Kidney glomerular epithelial cell (primary cell): ENCODE measurements at regions not wholly inside any gene's neighbourhood (a gene's known extent, or its start where the extent isn't known, plus 50 kb on each side); places are given as distances from the start of the nearest gene placed in this dataset.

Experiments
- DNase-seq: peaks from one replicate; lab custom pipeline; 2025; lab: John Stamatoyannopoulos, UW

GRCh38 chr12:19829100-19829853 lies 390.0 kb downstream of the AEBP2 start:
- no peak for DNase-seq

DNA sequence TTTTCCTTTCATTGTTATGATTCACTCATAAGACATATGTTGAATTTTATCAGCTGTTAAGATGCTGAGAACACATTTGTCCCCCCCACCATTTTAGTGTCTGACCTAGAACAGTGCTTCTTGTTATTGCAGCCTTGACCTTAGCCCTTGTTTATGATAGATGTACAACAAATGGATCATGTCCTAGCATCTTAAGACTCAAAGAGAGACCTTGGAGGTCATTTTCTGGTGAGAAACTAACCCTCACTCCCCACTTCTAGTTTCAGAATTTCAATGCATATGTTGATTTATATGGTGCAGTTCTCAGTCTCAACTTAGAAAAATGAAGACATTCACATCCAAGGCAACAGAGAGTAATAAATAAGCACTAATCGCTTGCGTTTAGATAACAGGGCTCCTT lies 391.2 kb downstream of the AEBP2 start:
- no peak for DNase-seq

GRCh38 chr12:19833775-19834501 lies 394.6 kb downstream of the AEBP2 start:
- peak; percentile 9 for DNase-seq

GRCh38 chr12:19834592-19834991 lies 395.3 kb downstream of the AEBP2 start:
- no peak for DNase-seq

DNA sequence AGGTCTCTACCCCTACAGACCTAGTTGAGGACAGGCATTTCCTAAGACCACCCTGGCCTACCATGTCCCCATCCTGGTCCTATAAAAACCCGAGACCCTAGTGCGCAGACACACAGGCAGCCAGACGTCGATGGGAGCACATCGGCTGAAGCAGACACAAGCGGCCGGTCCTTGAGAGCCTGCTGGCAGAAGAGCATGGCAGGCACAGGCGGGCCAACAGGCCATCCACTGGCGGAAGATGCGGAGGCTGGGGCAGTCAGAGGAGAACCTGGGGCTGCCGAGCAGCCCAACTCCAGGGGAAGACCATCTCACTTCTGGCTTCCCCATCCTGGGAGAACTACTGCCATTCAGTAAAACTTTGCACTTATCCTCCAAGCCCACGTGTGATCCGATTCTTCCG lies 396.8 kb downstream of the AEBP2 start:
- no peak for DNase-seq

GRCh38 chr12:19836456-19836855 lies 397.2 kb downstream of the AEBP2 start:
- DNase-seq, result no peak

DNA sequence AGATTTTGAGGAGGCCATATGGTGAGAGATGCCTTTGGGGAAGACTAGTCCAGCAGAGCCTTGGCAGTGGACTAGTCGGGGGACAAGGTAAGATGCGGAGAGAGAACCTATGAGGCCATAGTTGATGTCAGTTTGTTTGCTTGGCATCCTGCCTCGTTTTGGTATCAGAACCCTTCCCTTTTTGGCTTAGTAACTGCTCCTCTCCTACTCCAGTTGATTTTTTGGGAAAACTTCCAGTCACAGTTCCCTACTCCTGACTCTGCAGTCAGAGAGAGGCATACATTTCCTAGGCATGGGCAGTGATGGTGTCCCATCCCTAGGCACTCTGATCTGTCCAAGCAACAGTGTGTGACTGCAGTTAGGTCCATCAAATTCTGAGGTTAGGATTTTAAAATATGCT lies 398.3 kb downstream of the AEBP2 start:
- DNase-seq, result no peak

- DNase-seq, result no peak
Measured at GRCh38 chr12:19841451-19841850, 402.2 kb downstream of the AEBP2 start.

DNA sequence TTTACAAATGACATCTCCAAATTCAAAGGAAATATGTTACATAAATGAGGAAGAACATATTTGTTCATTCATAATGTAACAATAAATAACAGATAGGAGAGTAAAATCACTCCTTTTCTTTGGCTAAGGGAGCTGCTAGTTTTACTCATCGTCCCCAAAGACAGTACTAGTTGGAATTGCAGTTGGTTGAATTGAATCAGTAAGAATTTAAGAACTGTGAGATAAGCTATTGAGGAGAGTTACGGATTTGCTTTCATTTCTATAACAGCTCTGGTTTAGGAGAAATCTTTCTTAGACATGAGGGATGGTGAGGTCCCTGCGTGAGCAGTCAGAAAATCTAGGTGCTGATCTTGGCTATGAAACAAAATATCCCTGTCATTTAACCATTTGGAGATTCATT lies 402.8 kb downstream of the AEBP2 start:
- DNase-seq, result no peak

- DNase-seq, result no peak
Measured at GRCh38 chr12:19844224-19844623, 404.9 kb downstream of the AEBP2 start.

DNA sequence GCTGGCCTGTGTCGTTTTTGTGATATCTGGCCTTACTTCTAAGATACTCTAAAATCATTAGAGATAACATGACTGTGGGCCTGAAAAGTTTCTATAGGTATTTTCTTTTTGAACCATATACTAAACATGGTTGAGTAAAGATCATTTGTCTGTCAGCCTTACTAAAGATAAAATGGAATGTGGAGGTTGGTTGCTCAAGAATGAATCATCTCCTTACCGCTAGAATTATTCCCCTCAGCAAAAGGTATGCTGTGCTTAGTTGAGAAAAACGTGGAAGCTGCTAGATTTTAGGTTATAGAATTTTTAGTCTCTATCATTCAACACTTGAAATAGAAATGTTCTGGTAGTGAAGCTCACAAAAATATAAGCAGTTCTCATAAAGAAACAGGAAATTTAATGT lies 407.3 kb downstream of the AEBP2 start:
- peak; percentile 70 for DNase-seq

- DNase-seq, result peak; percentile 75
Measured at GRCh38 chr12:19847294-19848059, 408.2 kb downstream of the AEBP2 start.

- DNase-seq, result no peak
Measured at GRCh38 chr12:19848421-19848820, 409.1 kb downstream of the AEBP2 start.

- no peak for DNase-seq
Measured at GRCh38 chr12:19849208-19849607, 409.9 kb downstream of the AEBP2 start.

GRCh38 chr12:19850346-19851065 lies 411.2 kb downstream of the AEBP2 start:
- DNase-seq, result peak; percentile 79

- peak; percentile 36 for DNase-seq
Measured at GRCh38 chr12:19852100-19852855, 413.0 kb downstream of the AEBP2 start.

- DNase-seq, result no peak
Measured at GRCh38 chr12:19855851-19856250, 416.6 kb downstream of the AEBP2 start.

GRCh38 chr12:19856389-19856788 lies 417.1 kb downstream of the AEBP2 start:
- no peak for DNase-seq

- no peak for DNase-seq
Measured at GRCh38 chr12:19857204-19857603, 417.9 kb downstream of the AEBP2 start.

GRCh38 chr12:19867151-19867550 lies 427.9 kb downstream of the AEBP2 start:
- DNase-seq, result no peak

- DNase-seq, result no peak
Measured at GRCh38 chr12:19867970-19868369, 428.7 kb downstream of the AEBP2 start.
